ENCODE measurements at regions not wholly inside any gene's neighbourhood (a gene's known extent, or its start where the extent isn't known, plus 50 kb on each side); places are given as distances from the start of the nearest gene placed in this dataset.

- WGBS, 3 donors = 79 to 97% (median 94%) methylated on average over 2 of the region's 2 CpGs
- H3K27me3 ChIP-seq (ENCODE audit: insufficient read depth in 3 of 3, low read length in 2 of 3) = no peaks in the 10 kb centered on the region
- no peak overlapping the region for H3K4me3 ChIP-seq
- ATAC-seq = no peak
- TF ChIP-seq, protein P1, sequence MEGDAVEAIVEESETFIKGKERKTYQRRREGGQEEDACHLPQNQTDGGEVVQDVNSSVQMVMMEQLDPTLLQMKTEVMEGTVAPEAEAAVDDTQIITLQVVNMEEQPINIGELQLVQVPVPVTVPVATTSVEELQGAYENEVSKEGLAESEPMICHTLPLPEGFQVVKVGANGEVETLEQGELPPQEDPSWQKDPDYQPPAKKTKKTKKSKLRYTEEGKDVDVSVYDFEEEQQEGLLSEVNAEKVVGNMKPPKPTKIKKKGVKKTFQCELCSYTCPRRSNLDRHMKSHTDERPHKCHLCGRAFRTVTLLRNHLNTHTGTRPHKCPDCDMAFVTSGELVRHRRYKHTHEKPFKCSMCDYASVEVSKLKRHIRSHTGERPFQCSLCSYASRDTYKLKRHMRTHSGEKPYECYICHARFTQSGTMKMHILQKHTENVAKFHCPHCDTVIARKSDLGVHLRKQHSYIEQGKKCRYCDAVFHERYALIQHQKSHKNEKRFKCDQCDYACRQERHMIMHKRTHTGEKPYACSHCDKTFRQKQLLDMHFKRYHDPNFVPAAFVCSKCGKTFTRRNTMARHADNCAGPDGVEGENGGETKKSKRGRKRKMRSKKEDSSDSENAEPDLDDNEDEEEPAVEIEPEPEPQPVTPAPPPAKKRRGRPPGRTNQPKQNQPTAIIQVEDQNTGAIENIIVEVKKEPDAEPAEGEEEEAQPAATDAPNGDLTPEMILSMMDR (IDR thresholded peaks at IDR 0.05) = no peak
- H3K27ac ChIP-seq = no peak overlapping the region
- H3K9me3 ChIP-seq = no peaks in the 10 kb centered on the region
- H3K4me1 ChIP-seq = peaks cover 19% of the 10 kb centered on the region
- no peak for DNase-seq
- H3K36me3 ChIP-seq (ENCODE audit: insufficient read depth in 1 of 2, low read depth in 1 of 2) = no peaks in the 10 kb centered on the region
- intact Hi-C loops (cut with DNase I) = no loop called here
Observed at GRCh38 chr3:125645616-125646015, 50.3 kb upstream of the OSBPL11 start.

DNA sequence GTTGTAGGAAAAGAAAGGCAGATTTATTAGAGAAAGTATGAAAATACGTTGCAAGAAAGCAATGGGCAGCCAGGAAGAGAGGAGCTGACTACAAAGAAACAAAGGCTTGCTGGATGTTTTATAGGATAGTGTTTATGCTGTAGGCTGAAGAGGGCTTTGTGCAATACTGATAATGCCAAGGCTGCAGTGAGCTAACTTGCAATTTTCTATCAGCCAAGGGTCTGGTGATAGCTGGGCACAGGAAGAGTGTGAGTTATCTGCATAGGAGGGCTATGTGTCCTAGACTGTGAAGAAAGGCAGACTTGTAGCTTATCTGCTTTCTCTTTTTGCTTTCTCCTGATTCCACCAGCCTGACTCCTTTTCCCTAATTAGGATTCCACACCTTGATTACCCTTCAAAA, 51.3 kb upstream of the OSBPL11 start:
- Histone ChIP-seq H3K27ac (no peak overlapping the region), H3K9me3 (no peaks in the 10 kb centered on the region), H3K4me1 (peaks cover 27% of the 10 kb centered on the region), H3K27me3 (ENCODE audit: insufficient read depth in 3 of 3, low read length in 2 of 3) (no peaks in the 10 kb centered on the region), H3K36me3 (ENCODE audit: insufficient read depth in 1 of 2, low read depth in 1 of 2) (no peaks in the 10 kb centered on the region), H3K4me3 (no peak overlapping the region)
- DNase-seq (no peak), ATAC-seq (no peak)
- TF ChIP-seq, protein P1 (IDR thresholded peaks at IDR 0.05) = no peak
- intact Hi-C loops (cut with DNase I) = no loop called here
- 86 to 100% (median 96%) methylated on average over 1 of the region's 1 CpG for WGBS, 3 donors

DNA sequence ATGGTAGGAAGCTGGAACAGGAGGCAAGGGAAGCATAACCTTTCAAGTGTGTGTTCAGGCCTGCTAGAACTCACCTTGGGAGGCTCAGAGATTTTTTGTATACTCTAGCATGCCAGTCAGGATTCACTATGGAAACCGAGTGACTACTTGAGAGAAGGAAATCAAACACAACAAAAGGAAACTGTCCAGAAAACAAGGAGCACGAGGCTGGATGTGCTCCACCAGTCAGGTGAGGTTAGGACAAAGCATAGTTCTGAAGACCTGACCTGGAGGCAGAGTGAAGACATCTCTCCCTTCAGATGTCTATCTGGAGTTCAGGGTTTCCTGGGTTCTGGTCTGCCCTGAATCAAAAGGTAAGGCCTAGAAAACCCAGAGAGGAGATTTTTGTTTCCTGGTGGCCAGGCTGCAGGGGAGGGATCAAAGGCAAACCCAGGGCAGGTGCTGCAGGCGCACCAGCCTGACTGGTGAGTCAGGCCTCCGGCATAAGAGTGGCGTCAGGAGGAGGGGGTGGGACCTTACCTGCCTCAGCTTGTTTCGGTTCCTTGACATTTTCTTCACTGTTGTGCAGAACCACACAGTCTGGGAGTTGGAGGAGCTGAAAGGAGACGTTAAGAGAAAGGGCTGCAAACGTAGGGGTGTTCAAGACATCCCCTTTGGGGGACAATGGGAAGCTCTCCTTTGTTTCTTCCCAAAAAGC, 52.2 kb upstream of the OSBPL11 start:
- intact Hi-C loops (cut with DNase I) = no loop called here
- no peaks in the 10 kb centered on the region for H3K27me3 ChIP-seq (ENCODE audit: insufficient read depth in 3 of 3, low read length in 2 of 3)
- ATAC-seq = no peak
- H3K27ac ChIP-seq = peak overlapping the region; percentile 27
- H3K4me1 ChIP-seq = peaks cover 33% of the 10 kb centered on the region
- H3K9me3 ChIP-seq = no peaks in the 10 kb centered on the region
- TF ChIP-seq, protein P1 (IDR thresholded peaks at IDR 0.05) = no peak
- DNase-seq = no peak
- WGBS, 3 donors = 80 to 85% (median 82%) methylated on average over 8 of the region's 8 CpGs
- H3K4me3 ChIP-seq = no peak overlapping the region
- no peaks in the 10 kb centered on the region for H3K36me3 ChIP-seq (ENCODE audit: insufficient read depth in 1 of 2, low read depth in 1 of 2)

- Histone ChIP-seq H3K36me3 (ENCODE audit: insufficient read depth in 1 of 2, low read depth in 1 of 2) (no peaks in the 10 kb centered on the region), H3K9me3 (no peaks in the 10 kb centered on the region), H3K27ac (peak overlapping the region; percentile 15), H3K4me3 (no peak overlapping the region), H3K4me1 (peaks cover 22% of the 10 kb centered on the region), H3K27me3 (ENCODE audit: insufficient read depth in 3 of 3, low read length in 2 of 3) (no peaks in the 10 kb centered on the region)
- WGBS, 3 donors = 38 to 65% (median 45%) methylated on average over 5 of the region's 5 CpGs
- ATAC-seq (peak; percentile 56 to 87 (median 72)), DNase-seq (no peak)
- intact Hi-C loops (cut with DNase I) = no loop called here
- TF ChIP-seq, protein P1 (IDR thresholded peaks at IDR 0.05) = no peak
Observed at GRCh38 chr3:125651244-125651643, 55.9 kb upstream of the OSBPL11 start.

DNA sequence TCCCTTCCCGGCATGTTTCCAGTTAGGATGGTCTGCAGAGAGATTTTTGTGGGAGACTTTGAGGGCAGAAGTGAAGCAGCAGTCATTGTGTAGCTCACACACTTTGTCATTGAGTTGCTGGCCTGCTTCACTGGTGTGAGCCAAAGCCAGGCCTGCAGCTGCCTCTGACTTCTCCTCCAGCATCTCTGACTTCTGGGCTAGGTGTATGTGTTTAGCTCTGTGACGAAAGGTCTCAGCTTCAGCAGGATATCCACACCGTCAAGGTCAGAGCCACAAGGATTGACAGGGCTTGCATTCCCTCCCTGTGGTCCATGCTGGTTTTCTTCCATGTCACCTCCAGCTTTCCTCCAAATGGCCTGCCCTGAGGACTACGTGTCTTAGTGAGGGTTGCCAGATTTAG, 57.1 kb upstream of the OSBPL11 start:
- H3K9me3 ChIP-seq = no peaks in the 10 kb centered on the region
- intact Hi-C loops (cut with DNase I) = no loop called here

More for the DNA sequence above, 57.1 kb upstream of the OSBPL11 start:
- Histone ChIP-seq H3K4me3 (no peak overlapping the region), H3K27ac (no peak overlapping the region), H3K36me3 (ENCODE audit: insufficient read depth in 1 of 2, low read depth in 1 of 2) (no peaks in the 10 kb centered on the region), H3K27me3 (ENCODE audit: insufficient read depth in 3 of 3, low read length in 2 of 3) (no peaks in the 10 kb centered on the region), H3K4me1 (peaks cover 22% of the 10 kb centered on the region)
- ATAC-seq = peak in 3 of 4 donors; percentile 31 to 55 (median 50)
- WGBS, 3 donors = 45 to 83% (median 53%) methylated on average over 4 of the region's 4 CpGs
- TF ChIP-seq, protein P1 (IDR thresholded peaks at IDR 0.05) = no peak
- no peak for DNase-seq
